H1 (cell line): ENCODE measurements at regions not wholly inside any gene's neighbourhood (a gene's known extent, or its start where the extent isn't known, plus 50 kb on each side); places are given as distances from the start of the nearest gene placed in this dataset.

Experiments
- CTCF ChIA-PET: fragments of 300-600 bp; sonication (Branson Sonifier 250); formaldehyde crosslinking; loops from one replicate; lab custom pipeline; 2021; ENCODE audit not compliant: partially characterized antibody; lab: Charles Lee
- POLR2A ChIA-PET: fragments of 300-600 bp; sonication (Branson Sonifier 250); formaldehyde crosslinking; loops from one replicate; lab custom pipeline; 2021; ENCODE audit warnings: inconsistent platforms; ENCODE audit not compliant: partially characterized antibody; lab: Charles Lee
- DNase-seq, 2 experiments: peaks; one replicate each; pipeline versions ENCODE4 v3.0.0 to v3.0.0-alpha.2; 2010 to 2022; ENCODE audit warnings: low spot score in 2 of 2, low read depth in 1 of 2, mixed read lengths in 1 of 2
- FAIRE-seq: peaks from 2 replicates; lab custom pipeline; 2011; peaks lifted over from hg19 to GRCh38; lab: Jason Lieb, UNC
- H2AFZ ChIP-seq: 2 replicates; pipeline ENCODE4 v1.8.1; 2012; ENCODE audit warnings: low read length, inconsistent platforms
- H2AK5ac ChIP-seq: 2 replicates; pipeline ENCODE4 v1.6.1; 2013; ENCODE audit warnings: low read depth, low read length
- H2BK120ac ChIP-seq: replicated peaks from 2 replicates; pipeline ENCODE3; 2013; ENCODE audit warnings: low read depth, low read length, inconsistent platforms
- H2BK12ac ChIP-seq: 2 replicates; pipeline ENCODE4 v1.6.1; 2013; ENCODE audit warnings: low read depth, low read length
- H2BK15ac ChIP-seq: 2 replicates; pipeline ENCODE4 v1.6.1; 2013; ENCODE audit warnings: low read length
- H2BK20ac ChIP-seq: 2 replicates; pipeline ENCODE4 v1.6.1; 2013; ENCODE audit warnings: low read length
- H2BK5ac ChIP-seq: 2 replicates; pipeline ENCODE4 v1.6.1; 2013; ENCODE audit warnings: low read depth, low read length
- H3K14ac ChIP-seq: 2 replicates; pipeline ENCODE4 v1.6.1; 2013; ENCODE audit warnings: inconsistent platforms; ENCODE audit not compliant: insufficient read length
- H3K18ac ChIP-seq: 2 replicates; pipeline ENCODE4 v1.6.1; 2013; ENCODE audit warnings: low read length; ENCODE audit errors: extremely low read depth
- H3K23ac ChIP-seq: 2 replicates; pipeline ENCODE4 v1.6.1; 2013; ENCODE audit warnings: inconsistent platforms; ENCODE audit not compliant: insufficient read length
- H3K23me2 ChIP-seq: 2 replicates; pipeline ENCODE4 v1.6.1; 2013; ENCODE audit warnings: low read depth, low read length
- H3K27ac ChIP-seq: 2 replicates; pipeline ENCODE4 v1.6.1; 2011; ENCODE audit warnings: low read depth, low read length, inconsistent platforms
- H3K27me3 ChIP-seq, 4 experiments: replicated peaks in 1 of 4; 1 replicate in 1 of 4; 2 replicates in 3 of 4; pipeline versions ENCODE4 v1.6.1 to v1.8.1; 2011 to 2013; ENCODE audit warnings: low read length in 3 of 4, mild to moderate bottlenecking in 3 of 4, inconsistent platforms in 2 of 4, mixed read lengths in 2 of 4, moderate library complexity in 1 of 4; ENCODE audit not compliant: control insufficient read depth in 3 of 4, insufficient read depth in 3 of 4; ENCODE audit errors: extremely low read depth in 1 of 4
- H3K36me3 ChIP-seq, 4 experiments: 2 replicates each; pipeline versions ENCODE4 v1.6.1 to v1.8.1; 2011 to 2013; ENCODE audit warnings: mild to moderate bottlenecking in 4 of 4, low read length in 3 of 4, moderate library complexity in 2 of 4, control low read depth in 1 of 4, inconsistent platforms in 1 of 4; ENCODE audit not compliant: insufficient read depth in 4 of 4, control insufficient read depth in 2 of 4
- H3K4ac ChIP-seq: replicated peaks from 2 replicates; pipeline ENCODE3; 2013; ENCODE audit warnings: low read length, low read depth, mixed read lengths, inconsistent platforms; ENCODE audit not compliant: insufficient read length
- H3K4me1 ChIP-seq, 4 experiments: replicated peaks in 1 of 4; 1 replicate in 1 of 4; 2 replicates in 3 of 4; pipeline versions ENCODE4 v1.6.1 to v1.8.1; 2011 to 2013; ENCODE audit warnings: low read length in 3 of 4, inconsistent platforms in 2 of 4, mixed read lengths in 1 of 4; ENCODE audit not compliant: insufficient read depth in 4 of 4, control insufficient read depth in 3 of 4
- H3K4me2 ChIP-seq, 2 experiments: 2 replicates each; pipeline versions ENCODE4 v1.6.1 to v1.8.1; 2011 to 2013; ENCODE audit warnings: low read depth in 2 of 2, low read length in 2 of 2, control low read depth in 1 of 2, inconsistent platforms in 1 of 2, mild to moderate bottlenecking in 1 of 2; ENCODE audit not compliant: insufficient read depth in 1 of 2
- H3K4me3 ChIP-seq, 4 experiments: fragments of 200-600, 300-600 bp in 1 of 4; sonication (generic), shearing (Covaris generic), sonication (Bioruptor Twin) in 1 of 4; 2 replicates each; pipeline versions ENCODE4 v1.5.1 to v1.8.1; 2011 to 2016; ENCODE audit warnings: low read length in 4 of 4, low read depth in 3 of 4, control low read depth in 2 of 4, inconsistent platforms in 2 of 4, mild to moderate bottlenecking in 2 of 4, mixed read lengths in 1 of 4, moderate library complexity in 1 of 4; ENCODE audit not compliant: insufficient read depth in 2 of 4; ENCODE audit errors: extremely low read depth in 1 of 4
- H3K56ac ChIP-seq: replicated peaks from 2 replicates; pipeline ENCODE3; 2013; ENCODE audit warnings: low read depth, mild to moderate bottlenecking, mixed read lengths, low read length, inconsistent platforms; ENCODE audit not compliant: insufficient read length
- H3K79me1 ChIP-seq: 2 replicates; pipeline ENCODE4 v1.6.1; 2013; ENCODE audit warnings: low read depth, low read length, control low read depth
- H3K79me2 ChIP-seq, 2 experiments: 2 replicates each; pipeline versions ENCODE4 v1.6.1 to v1.8.1; 2012 to 2013; ENCODE audit warnings: low read length in 2 of 2, mild to moderate bottlenecking in 2 of 2, inconsistent platforms in 1 of 2; ENCODE audit not compliant: insufficient read depth in 2 of 2, control insufficient read depth in 1 of 2
- H3K9ac ChIP-seq, 4 experiments: replicated peaks in 1 of 4; 1 replicate in 1 of 4; 2 replicates in 3 of 4; pipeline versions ENCODE4 v1.6.1 to v1.8.1; 2011 to 2013; ENCODE audit warnings: low read depth in 3 of 4, low read length in 3 of 4, control low read depth in 2 of 4, mild to moderate bottlenecking in 2 of 4, moderate library complexity in 2 of 4, inconsistent platforms in 1 of 4; ENCODE audit errors: extremely low read depth in 1 of 4
- H3K9me3 ChIP-seq, 2 experiments: 2 replicates each; pipeline versions ENCODE4 v1.6.1 to v1.8.1; 2012 to 2013; ENCODE audit warnings: mild to moderate bottlenecking in 2 of 2, moderate library complexity in 2 of 2, control low read depth in 1 of 2, inconsistent platforms in 1 of 2, low read depth in 1 of 2, low read length in 1 of 2, mixed read lengths in 1 of 2; ENCODE audit not compliant: insufficient read depth in 2 of 2
- H4K20me1 ChIP-seq, 2 experiments: replicated peaks in 1 of 2; 2 replicates each; pipeline versions ENCODE3 to v1.8.1; 2011 to 2013; ENCODE audit warnings: inconsistent platforms in 2 of 2, low read length in 2 of 2, mild to moderate bottlenecking in 1 of 2; ENCODE audit not compliant: insufficient read depth in 2 of 2, control insufficient read depth in 1 of 2
- H4K5ac ChIP-seq: 2 replicates; pipeline ENCODE4 v1.6.1; 2013; ENCODE audit warnings: low read length, low read depth, mixed read lengths, inconsistent platforms; ENCODE audit not compliant: insufficient read length
- H4K8ac ChIP-seq: 2 replicates; pipeline ENCODE4 v1.8.0; 2013; ENCODE audit warnings: mild to moderate bottlenecking, moderate library complexity, low read length, inconsistent platforms; ENCODE audit not compliant: insufficient read depth; ENCODE audit errors: extremely low read depth
- H4K91ac ChIP-seq: replicated peaks from 2 replicates; pipeline ENCODE3; 2013; ENCODE audit warnings: low read length, mixed read lengths, inconsistent platforms; ENCODE audit not compliant: insufficient read length
- CTBP2 ChIP-seq: IDR thresholded peaks from 2 replicates; pipeline ENCODE4 v1.7.0; 2011; ENCODE audit warnings: borderline replicate concordance, mild to moderate bottlenecking, moderate library complexity, mixed read lengths, low read length; ENCODE audit not compliant: insufficient read depth, insufficient read length
- KDM1A ChIP-seq: fragments of 200-600, 300-600 bp; sonication (generic); IDR thresholded peaks from 2 replicates; pipeline ENCODE4 v1.7.1; 2016; ENCODE audit warnings: mild to moderate bottlenecking, low read length, borderline replicate concordance
- NRF1 ChIP-seq: IDR thresholded peaks from 2 replicates; pipeline ENCODE4 v1.6.1; 2011; ENCODE audit warnings: mild to moderate bottlenecking, low read depth, low read length, improper control_type of control experiment
- TAF1 ChIP-seq: IDR thresholded peaks from 2 replicates; pipeline ENCODE4 v1.6.1; 2011; ENCODE audit warnings: mild to moderate bottlenecking, low read depth, low read length
- WGBS, 2 experiments: shearing (Covaris generic) in 1 of 2; methylation state at CpG; one replicate each; pipeline versions ENCODE4 v1.1.6 to v1.1.7; 2013 to 2015; ENCODE audit warnings: low lambda C conversion rate in 2 of 2, mixed read lengths in 2 of 2, inconsistent platforms in 1 of 2, low coverage in 1 of 2, missing lambda C conversion rate in 1 of 2; ENCODE audit not compliant: insufficient replicate concordance in 2 of 2, insufficient coverage in 1 of 2, insufficient read length in 1 of 2; ENCODE audit errors: extremely low coverage in 1 of 2, missing lambda C conversion rate in 1 of 2; 5-methylcytosine and 5-hydroxymethylcytosine counted together

DNA sequence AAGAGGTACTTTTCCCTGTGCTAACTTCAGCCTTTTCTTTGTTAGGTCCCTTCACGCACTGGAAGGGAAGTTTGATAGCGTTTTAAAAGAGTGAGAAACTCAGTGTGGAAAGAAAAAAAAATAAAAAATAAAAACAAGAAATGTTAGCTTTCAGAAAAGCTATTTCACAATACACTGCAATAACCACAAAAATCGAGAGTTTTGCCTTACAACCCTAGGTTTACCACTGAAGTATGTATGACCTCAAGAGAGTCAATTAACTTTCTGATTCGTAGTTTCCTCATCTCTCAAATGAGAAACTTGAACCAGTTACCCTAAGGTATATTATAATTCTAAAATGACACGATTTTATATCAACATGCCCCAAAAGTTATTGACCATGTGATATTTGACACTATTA is 93.9 kb upstream of the JADE1 start:
- Histone ChIP-seq H2AK5ac (no peak overlapping the region), H2BK120ac (no peak overlapping the region), H2AFZ (no peak overlapping the region), H3K4me3 (no peak overlapping the region), H3K9me3 (no peaks in the 10 kb centered on the region), H2BK15ac (no peak overlapping the region), H4K5ac (no peak overlapping the region), H3K4ac (no peak overlapping the region), H3K14ac (no peak overlapping the region), H3K9ac (no peak overlapping the region), H3K4me1 (no peaks in the 10 kb centered on the region), H4K8ac (no peak overlapping the region), H3K27ac (no peak overlapping the region), H2BK5ac (no peak overlapping the region), H4K91ac (no peak overlapping the region), H3K36me3 (no peaks in the 10 kb centered on the region), H2BK12ac (no peak overlapping the region), H4K20me1 (no peaks in the 10 kb centered on the region), H3K79me1 (no peaks in the 10 kb centered on the region), H3K27me3 (no peaks in the 10 kb centered on the region), H3K23ac (no peak overlapping the region), H2BK20ac (no peak overlapping the region), H3K18ac (no peak overlapping the region), H3K4me2 (no peak overlapping the region), H3K79me2 (no peaks in the 10 kb centered on the region), H3K56ac (no peak overlapping the region), H3K23me2 (no peaks in the 10 kb centered on the region)
- CTCF ChIA-PET: no interaction called here
- 91% methylated on average over 5 of the region's 5 CpGs; no CpG with 5 or more reads in 1 of the 2 experiments for WGBS, 2 experiments
- POLR2A ChIA-PET: no interaction called here
- FAIRE-seq (no peak), DNase-seq (no peak)
- TF ChIP-seq NRF1 (no peak), CTBP2 (no peak), KDM1A (no peak), TAF1 (no peak)
